GM21515 (cell line): ENCODE measurements at regions not wholly inside any gene's neighbourhood (a gene's known extent, or its start where the extent isn't known, plus 50 kb on each side); places are given as distances from the start of the nearest gene placed in this dataset.

ENCODE experiments used
- ATAC-seq: cut with Tn5 transposase; IDR thresholded peaks from one replicate; pipeline ENCODE4 v1.9.1; 2021; ENCODE audit not compliant: unreplicated experiment

GRCh38 chr17:45677770-45678169 is 106.3 kb upstream of the CRHR1 start:
- no peak for ATAC-seq

- ATAC-seq, result no peak
These were observed 104.7 kb upstream of the CRHR1 start for GRCh38 chr17:45679426-45679825.

GRCh38 chr17:45680360-45680759 is 103.8 kb upstream of the CRHR1 start:
- no peak for ATAC-seq

GRCh38 chr17:45681706-45682105 is 102.4 kb upstream of the CRHR1 start:
- no peak for ATAC-seq

- ATAC-seq, result no peak
These were observed 97.9 kb upstream of the CRHR1 start for GRCh38 chr17:45686250-45686649.

- ATAC-seq, result no peak
These were observed 96.5 kb upstream of the CRHR1 start for GRCh38 chr17:45687594-45687993.

- no peak for ATAC-seq
These were observed 95.8 kb upstream of the CRHR1 start for GRCh38 chr17:45688353-45688752.

- ATAC-seq, result no peak
These were observed 95.3 kb upstream of the CRHR1 start for GRCh38 chr17:45688820-45689219.

GRCh38 chr17:45689451-45689850 is 94.7 kb upstream of the CRHR1 start:
- ATAC-seq, result no peak

GRCh38 chr17:45690625-45691275 is 93.4 kb upstream of the CRHR1 start:
- no peak for ATAC-seq

- no peak for ATAC-seq
These were observed 91.5 kb upstream of the CRHR1 start for GRCh38 chr17:45692661-45693060.

GRCh38 chr17:45693792-45694191 is 90.3 kb upstream of the CRHR1 start:
- ATAC-seq, result no peak

GRCh38 chr17:45696442-45696841 is 87.7 kb upstream of the CRHR1 start:
- no peak for ATAC-seq

GRCh38 chr17:45697076-45697475 is 87.0 kb upstream of the CRHR1 start:
- no peak for ATAC-seq

- no peak for ATAC-seq
These were observed 83.7 kb upstream of the CRHR1 start for GRCh38 chr17:45700171-45701090.

GRCh38 chr17:45702666-45703266 is 81.4 kb upstream of the CRHR1 start:
- no peak for ATAC-seq

- no peak for ATAC-seq
These were observed 80.8 kb upstream of the CRHR1 start for GRCh38 chr17:45703348-45703747.

- no peak for ATAC-seq
These were observed 80.3 kb upstream of the CRHR1 start for GRCh38 chr17:45703806-45704205.

GRCh38 chr17:45704251-45704650 is 79.9 kb upstream of the CRHR1 start:
- no peak for ATAC-seq

- no peak for ATAC-seq
These were observed 78.8 kb upstream of the CRHR1 start for GRCh38 chr17:45705123-45706009.

GRCh38 chr17:45706033-45706432 is 78.1 kb upstream of the CRHR1 start:
- no peak for ATAC-seq
